Thoracic aorta (tissue), 2 donors: ENCODE measurements at regions not wholly inside any gene's neighbourhood (a gene's known extent, or its start where the extent isn't known, plus 50 kb on each side); places are given as distances from the start of the nearest gene placed in this dataset.

Source experiments
- ATAC-seq: fragments of 150-250 bp; one replicate; pipeline ENCODE4 v1.8.0; 2017; ENCODE audit warnings: low read depth; ENCODE audit not compliant: insufficient number of reproducible peaks, low FRiP score
- DNase-seq: peaks from one replicate; pipeline ENCODE4 v3.0.0-alpha.2; 2020; ENCODE audit warnings: low spot score
- H3K27ac ChIP-seq, 2 donors: fragments of 200-600 bp; sonication (generic); 1 replicate in 1 of 2; 2 replicates in 1 of 2; pipeline ENCODE4 v1.5.1; 2016; ENCODE audit warnings: mild to moderate bottlenecking in 2 of 2, moderate library complexity in 2 of 2
- H3K27me3 ChIP-seq: fragments of 200-600 bp; sonication (generic); replicated peaks from 2 replicates; pipeline ENCODE4 v1.6.0; 2016; ENCODE audit warnings: mild to moderate bottlenecking; ENCODE audit not compliant: insufficient read depth
- H3K36me3 ChIP-seq: fragments of 200-600 bp; sonication (generic); one replicate; pipeline ENCODE4 v1.5.1; 2016
- H3K4me1 ChIP-seq, 2 donors: fragments of 200-600 bp; sonication (generic); 1 replicate in 1 of 2; 2 replicates in 1 of 2; pipeline versions ENCODE4 v1.5.1 to v1.6.0; 2016; ENCODE audit warnings: low read depth in 2 of 2, mild to moderate bottlenecking in 1 of 2; ENCODE audit not compliant: control insufficient read depth in 1 of 2
- H3K4me3 ChIP-seq: fragments of 200-600 bp; sonication (generic); 2 replicates; pipeline ENCODE4 v1.5.1; 2016; ENCODE audit warnings: mild to moderate bottlenecking
- H3K9me3 ChIP-seq: fragments of 200-600 bp; sonication (generic); 2 replicates; pipeline ENCODE4 v1.5.1; 2016
- TF ChIP-seq, protein P1 (sequence below): fragments of 200-600 bp; sonication (generic); IDR thresholded peaks from one replicate; pipeline ENCODE4 v1.5.1; 2019; ENCODE audit warnings: antibody characterized with exemption

DNA sequence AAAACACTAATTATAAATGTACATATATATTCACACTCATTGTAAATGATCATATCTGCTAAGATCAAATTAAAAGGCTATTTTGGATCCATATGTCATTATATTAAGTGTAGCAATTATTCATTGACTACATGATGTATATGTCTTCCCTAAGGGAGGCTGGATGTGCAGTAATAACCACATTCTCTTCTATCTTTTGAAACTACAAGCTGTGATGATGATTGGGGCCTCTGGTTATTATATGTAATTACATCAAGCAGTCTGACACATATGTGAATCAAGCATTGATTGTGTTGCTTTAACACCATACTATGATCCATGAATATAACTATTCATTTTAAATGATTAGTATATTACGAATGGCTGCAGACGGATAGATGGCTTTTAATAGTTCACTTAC lies 1973.4 kb downstream of the SUCLG1 start:
- Histone ChIP-seq H3K27me3 (no peaks in the 10 kb centered on the region), H3K36me3 (no peaks in the 10 kb centered on the region), H3K4me3 (no peak overlapping the region), H3K9me3 (no peaks in the 10 kb centered on the region), H3K27ac (no peak overlapping the region), H3K4me1 (no peaks in the 10 kb centered on the region)
- TF ChIP-seq, protein P1, sequence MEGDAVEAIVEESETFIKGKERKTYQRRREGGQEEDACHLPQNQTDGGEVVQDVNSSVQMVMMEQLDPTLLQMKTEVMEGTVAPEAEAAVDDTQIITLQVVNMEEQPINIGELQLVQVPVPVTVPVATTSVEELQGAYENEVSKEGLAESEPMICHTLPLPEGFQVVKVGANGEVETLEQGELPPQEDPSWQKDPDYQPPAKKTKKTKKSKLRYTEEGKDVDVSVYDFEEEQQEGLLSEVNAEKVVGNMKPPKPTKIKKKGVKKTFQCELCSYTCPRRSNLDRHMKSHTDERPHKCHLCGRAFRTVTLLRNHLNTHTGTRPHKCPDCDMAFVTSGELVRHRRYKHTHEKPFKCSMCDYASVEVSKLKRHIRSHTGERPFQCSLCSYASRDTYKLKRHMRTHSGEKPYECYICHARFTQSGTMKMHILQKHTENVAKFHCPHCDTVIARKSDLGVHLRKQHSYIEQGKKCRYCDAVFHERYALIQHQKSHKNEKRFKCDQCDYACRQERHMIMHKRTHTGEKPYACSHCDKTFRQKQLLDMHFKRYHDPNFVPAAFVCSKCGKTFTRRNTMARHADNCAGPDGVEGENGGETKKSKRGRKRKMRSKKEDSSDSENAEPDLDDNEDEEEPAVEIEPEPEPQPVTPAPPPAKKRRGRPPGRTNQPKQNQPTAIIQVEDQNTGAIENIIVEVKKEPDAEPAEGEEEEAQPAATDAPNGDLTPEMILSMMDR = no peak
- no peak for ATAC-seq
- no peak for DNase-seq

DNA sequence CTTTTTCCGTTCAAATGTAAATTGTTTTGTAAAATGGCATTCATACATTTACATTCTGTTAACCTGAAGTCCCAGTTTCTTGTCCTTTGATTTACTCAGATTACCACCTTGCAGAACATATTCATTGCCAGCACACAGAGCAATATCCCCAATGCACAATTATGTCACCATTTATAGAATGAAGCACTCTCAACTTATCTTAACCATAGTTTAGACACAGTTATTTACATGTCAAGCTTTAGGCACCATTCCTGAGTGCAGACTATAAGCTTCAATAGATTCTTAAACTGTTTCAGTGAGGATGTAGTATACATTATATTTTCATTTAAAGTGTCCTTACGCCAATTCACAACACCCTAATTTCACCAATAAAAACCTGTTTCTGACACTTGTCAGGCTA lies 1977.9 kb downstream of the SUCLG1 start:
- Histone ChIP-seq H3K36me3 (no peaks in the 10 kb centered on the region), H3K9me3 (no peaks in the 10 kb centered on the region), H3K4me3 (no peak overlapping the region), H3K4me1 (no peaks in the 10 kb centered on the region), H3K27me3 (no peaks in the 10 kb centered on the region), H3K27ac (no peak overlapping the region)
- DNase-seq (no peak), ATAC-seq (no peak)
- TF ChIP-seq, protein P1 = no peak

DNA sequence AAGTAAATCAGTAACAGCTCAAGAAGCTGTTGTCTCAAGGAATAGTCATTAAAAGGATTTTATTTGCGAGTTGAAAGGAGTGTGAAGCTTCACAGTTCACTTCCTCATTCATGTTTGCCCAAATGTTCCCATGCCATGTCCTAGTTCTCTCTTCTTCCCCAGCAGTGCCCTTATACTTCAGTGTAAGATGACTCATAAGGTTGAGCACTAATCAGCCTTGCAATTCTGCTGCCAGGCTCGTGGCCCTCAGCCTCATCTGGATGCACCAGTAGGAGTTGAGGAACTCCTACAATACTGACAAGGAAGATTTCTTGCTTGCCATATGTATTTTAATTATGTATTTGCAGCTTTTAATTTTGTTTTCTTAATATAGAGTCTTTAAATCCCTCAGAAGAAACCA lies 1980.4 kb downstream of the SUCLG1 start:
- DNase-seq = no peak

DNA sequence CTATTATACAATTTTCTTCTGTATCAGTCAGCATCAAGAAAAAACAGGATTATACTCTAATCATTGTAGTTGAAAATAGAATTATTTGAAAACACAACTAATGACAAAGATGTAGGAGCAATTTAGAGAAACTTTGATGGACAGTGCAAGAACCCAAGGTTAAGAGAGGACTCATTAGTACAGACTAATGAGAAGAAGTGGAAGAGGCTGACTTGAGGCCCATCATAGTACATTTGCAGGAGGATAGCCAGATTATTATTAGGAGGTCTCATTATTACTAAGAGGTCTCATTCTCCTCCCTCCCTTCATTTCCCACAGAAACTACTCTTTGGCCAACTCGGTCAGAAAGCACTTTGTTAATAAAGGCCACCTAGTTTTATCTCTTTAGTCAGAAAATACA lies 1983.0 kb downstream of the SUCLG1 start:
- DNase-seq = no peak
- TF ChIP-seq, protein P1 = no peak
- Histone ChIP-seq H3K27ac (no peak overlapping the region), H3K4me3 (no peak overlapping the region), H3K9me3 (no peaks in the 10 kb centered on the region), H3K27me3 (no peaks in the 10 kb centered on the region), H3K36me3 (no peaks in the 10 kb centered on the region), H3K4me1 (no peaks in the 10 kb centered on the region)
- ATAC-seq = no peak

More for the DNA sequence above, 1980.4 kb downstream of the SUCLG1 start:
- no peak overlapping the region for H3K4me3 ChIP-seq
- H3K36me3 ChIP-seq = no peaks in the 10 kb centered on the region
- no peaks in the 10 kb centered on the region for H3K4me1 ChIP-seq
- ATAC-seq = no peak
- no peaks in the 10 kb centered on the region for H3K9me3 ChIP-seq
- H3K27ac ChIP-seq = no peak overlapping the region
- TF ChIP-seq, protein P1 = no peak
- H3K27me3 ChIP-seq = no peaks in the 10 kb centered on the region

DNA sequence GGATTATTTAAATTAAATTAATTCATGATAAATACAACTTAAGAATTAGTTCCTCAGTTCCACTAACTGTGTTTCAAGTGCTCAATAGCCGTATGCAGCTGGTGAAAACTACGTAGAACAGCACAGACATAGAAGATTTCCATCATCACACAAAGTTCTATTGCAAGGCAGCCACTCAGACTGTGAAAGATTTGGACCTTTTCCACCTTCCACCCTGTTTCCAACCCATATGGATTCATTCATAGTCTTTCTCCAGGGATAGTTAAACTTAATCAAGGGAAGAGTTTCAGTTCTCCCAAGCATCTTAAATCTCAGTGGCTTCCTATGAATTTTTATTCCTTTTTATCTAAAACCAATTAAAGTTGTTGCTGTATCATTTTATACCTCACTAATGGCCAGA lies 2030.8 kb downstream of the SUCLG1 start:
- no peak for ATAC-seq
- no peaks in the 10 kb centered on the region for H3K36me3 ChIP-seq
- no peaks in the 10 kb centered on the region for H3K9me3 ChIP-seq
- H3K4me3 ChIP-seq = no peak overlapping the region
- no peaks in the 10 kb centered on the region for H3K4me1 ChIP-seq
- H3K27me3 ChIP-seq = no peaks in the 10 kb centered on the region
- TF ChIP-seq, protein P1 = no peak
- H3K27ac ChIP-seq = no peak overlapping the region
- no peak for DNase-seq
